Mesendoderm (in vitro differentiated cells): ENCODE measurements at regions not wholly inside any gene's neighbourhood (a gene's known extent, or its start where the extent isn't known, plus 50 kb on each side); places are given as distances from the start of the nearest gene placed in this dataset.
A peak's percentile ranks its signal among the peaks of the same experiment; 100 is the strongest.

Source experiments
- DNase-seq: peaks from one replicate; pipeline ENCODE4 v3.0.0; 2013
- H2AK5ac ChIP-seq: 2 replicates; pipeline ENCODE4 v1.6.1; 2013; ENCODE audit warnings: low read length, inconsistent platforms
- H2BK120ac ChIP-seq: 2 replicates; pipeline ENCODE4 v1.6.1; 2013; ENCODE audit warnings: low read depth, mild to moderate bottlenecking, low read length, moderate library complexity, mixed read lengths
- H2BK15ac ChIP-seq: replicated peaks from 2 replicates; pipeline ENCODE4 v1.6.1; 2013; ENCODE audit warnings: low read depth, mild to moderate bottlenecking, moderate library complexity
- H2BK5ac ChIP-seq: 2 replicates; pipeline ENCODE4 v1.6.1; 2013; ENCODE audit warnings: low read length, inconsistent platforms
- H3K18ac ChIP-seq: 2 replicates; pipeline ENCODE4 v1.6.1; 2013; ENCODE audit warnings: mild to moderate bottlenecking, low read length, mixed read lengths
- H3K23ac ChIP-seq: one replicate; pipeline ENCODE4 v1.6.1; 2013; ENCODE audit warnings: low read length
- H3K27ac ChIP-seq: 2 replicates; pipeline ENCODE4 v1.5.1; 2013; ENCODE audit warnings: low read depth, mild to moderate bottlenecking, inconsistent platforms, low read length, moderate library complexity
- H3K27me3 ChIP-seq: 2 replicates; pipeline ENCODE4 v1.6.1; 2013; ENCODE audit warnings: low read length, control low read depth, mild to moderate bottlenecking, inconsistent platforms; ENCODE audit not compliant: insufficient read depth, poor library complexity
- H3K36me3 ChIP-seq: 2 replicates; pipeline ENCODE4 v1.6.1; 2013; ENCODE audit warnings: low read length, inconsistent platforms; ENCODE audit not compliant: control insufficient read depth, insufficient read depth
- H3K4ac ChIP-seq: one replicate; pipeline ENCODE4 v1.6.1; 2013; ENCODE audit warnings: low read depth, mild to moderate bottlenecking, low read length, moderate library complexity
- H3K4me1 ChIP-seq: 2 replicates; pipeline ENCODE4 v1.6.1; 2013; ENCODE audit warnings: low read depth, low read length, inconsistent platforms; ENCODE audit not compliant: control insufficient read depth
- H3K4me2 ChIP-seq: 2 replicates; pipeline ENCODE4 v1.6.1; 2013; ENCODE audit warnings: low read length
- H3K4me3 ChIP-seq: 2 replicates; pipeline ENCODE4 v1.5.1; 2013; ENCODE audit warnings: mild to moderate bottlenecking, low read length
- H3K56ac ChIP-seq: one replicate; pipeline ENCODE4 v1.6.1; 2013; ENCODE audit warnings: low read length
- H3K79me1 ChIP-seq: 2 replicates; pipeline ENCODE4 v1.6.1; 2013; ENCODE audit warnings: low read length, inconsistent platforms
- H3K79me2 ChIP-seq: 2 replicates; pipeline ENCODE4 v1.6.1; 2013; ENCODE audit warnings: mild to moderate bottlenecking, low read length; ENCODE audit not compliant: control insufficient read depth, insufficient read depth
- H3K9ac ChIP-seq: 2 replicates; pipeline ENCODE4 v1.6.1; 2013; ENCODE audit warnings: low read length, inconsistent platforms
- H4K5ac ChIP-seq: one replicate; pipeline ENCODE4 v1.6.1; 2013; ENCODE audit warnings: low read length
- H4K8ac ChIP-seq: one replicate; pipeline ENCODE4 v1.6.1; 2013; ENCODE audit warnings: low read depth, mild to moderate bottlenecking, control low read depth, low read length, moderate library complexity
- WGBS: extraction: QIAGEN DNeasy Blood & Tissue Kit; methylation state at CpG from one replicate; pipeline ENCODE4 v1.1.7; 2013; ENCODE audit warnings: low lambda C conversion rate, missing lambda C conversion rate; ENCODE audit not compliant: insufficient coverage; ENCODE audit errors: extremely low coverage; 5-methylcytosine and 5-hydroxymethylcytosine counted together

- H2AK5ac ChIP-seq, result no peak overlapping the region
- no peak overlapping the region for H4K5ac ChIP-seq
- H3K23ac ChIP-seq, result no peak overlapping the region
- no peak overlapping the region for H3K27ac ChIP-seq
- H3K56ac ChIP-seq, result no peak overlapping the region
- no peak overlapping the region for H3K4me2 ChIP-seq
- H2BK15ac ChIP-seq, result no peak overlapping the region
- H3K9ac ChIP-seq, result no peak overlapping the region
- no peaks in the 10 kb centered on the region for H3K79me2 ChIP-seq
- no peaks in the 10 kb centered on the region for H3K4me1 ChIP-seq
- DNase-seq, result no peak
- H2BK120ac ChIP-seq, result no peak overlapping the region
- H2BK5ac ChIP-seq, result no peak overlapping the region
- no peak overlapping the region for H3K18ac ChIP-seq
- no peaks in the 10 kb centered on the region for H3K79me1 ChIP-seq
- H3K4ac ChIP-seq, result no peak overlapping the region
- WGBS, result no CpG with 5 or more reads among the region's 4 CpGs
- no peak overlapping the region for H3K4me3 ChIP-seq
- H3K36me3 ChIP-seq, result no peaks in the 10 kb centered on the region
- H3K27me3 ChIP-seq, result no peaks in the 10 kb centered on the region
- no peak overlapping the region for H4K8ac ChIP-seq
Measured at GRCh38 chr2:47996808-47997207, 90.5 kb upstream of the FBXO11 start.

- no peak overlapping the region for H3K56ac ChIP-seq
- no peak overlapping the region for H2BK120ac ChIP-seq
- H2BK15ac ChIP-seq, result no peak overlapping the region
- DNase-seq, result no peak
- H2BK5ac ChIP-seq, result no peak overlapping the region
- no peaks in the 10 kb centered on the region for H3K27me3 ChIP-seq
- H4K5ac ChIP-seq, result no peak overlapping the region
- no CpG with 5 or more reads among the region's 1 CpG for WGBS
- no peak overlapping the region for H3K4me2 ChIP-seq
- H3K23ac ChIP-seq, result no peak overlapping the region
- H2AK5ac ChIP-seq, result no peak overlapping the region
- no peaks in the 10 kb centered on the region for H3K36me3 ChIP-seq
- H3K79me1 ChIP-seq, result no peaks in the 10 kb centered on the region
- H3K79me2 ChIP-seq, result no peaks in the 10 kb centered on the region
- H3K4ac ChIP-seq, result no peak overlapping the region
- H4K8ac ChIP-seq, result no peak overlapping the region
- no peak overlapping the region for H3K18ac ChIP-seq
- H3K27ac ChIP-seq, result no peak overlapping the region
- no peak overlapping the region for H3K9ac ChIP-seq
- no peaks in the 10 kb centered on the region for H3K4me1 ChIP-seq
- no peak overlapping the region for H3K4me3 ChIP-seq
Measured at GRCh38 chr2:47999512-47999911, 93.2 kb upstream of the FBXO11 start.

DNA sequence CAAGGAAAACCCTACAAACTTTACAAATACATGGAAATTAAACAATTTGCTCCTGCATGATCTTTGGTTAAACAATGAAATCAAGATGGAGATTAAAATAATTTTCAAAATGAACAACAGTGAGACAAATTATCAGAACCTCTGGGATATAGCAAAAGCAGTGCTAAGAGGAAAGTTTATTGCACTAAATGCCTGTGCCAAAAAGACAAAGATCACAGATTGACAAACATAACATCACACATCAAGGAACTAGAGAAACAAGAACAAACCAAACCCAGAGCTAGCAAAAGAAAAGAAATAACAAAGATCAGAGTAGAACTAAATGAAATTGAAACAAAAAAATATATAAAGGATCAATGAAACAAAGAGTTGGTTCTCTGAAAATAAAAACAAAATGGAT lies 95.2 kb upstream of the FBXO11 start:
- no peaks in the 10 kb centered on the region for H3K36me3 ChIP-seq
- H2BK15ac ChIP-seq, result no peak overlapping the region
- no peak overlapping the region for H3K4ac ChIP-seq
- no peak overlapping the region for H2AK5ac ChIP-seq
- no peak overlapping the region for H3K18ac ChIP-seq
- no peak overlapping the region for H3K23ac ChIP-seq
- H4K5ac ChIP-seq, result no peak overlapping the region
- H2BK120ac ChIP-seq, result no peak overlapping the region
- H3K79me1 ChIP-seq, result no peaks in the 10 kb centered on the region
- no peaks in the 10 kb centered on the region for H3K79me2 ChIP-seq
- H2BK5ac ChIP-seq, result no peak overlapping the region
- no peaks in the 10 kb centered on the region for H3K27me3 ChIP-seq
- DNase-seq, result no peak
- no peak overlapping the region for H3K9ac ChIP-seq
- H3K4me1 ChIP-seq, result no peaks in the 10 kb centered on the region
- no peak overlapping the region for H3K4me2 ChIP-seq
- no peak overlapping the region for H3K4me3 ChIP-seq
- H3K27ac ChIP-seq, result no peak overlapping the region
- H4K8ac ChIP-seq, result no peak overlapping the region
- H3K56ac ChIP-seq, result no peak overlapping the region

GRCh38 chr2:48006094-48006493 lies 99.8 kb upstream of the FBXO11 start:
- H3K4me2 ChIP-seq, result no peak overlapping the region
- no peak overlapping the region for H3K18ac ChIP-seq
- DNase-seq, result no peak
- H3K79me1 ChIP-seq, result no peaks in the 10 kb centered on the region
- no peak overlapping the region for H3K4ac ChIP-seq
- no peaks in the 10 kb centered on the region for H3K4me1 ChIP-seq
- H4K5ac ChIP-seq, result no peak overlapping the region
- no peak overlapping the region for H3K56ac ChIP-seq
- H3K9ac ChIP-seq, result no peak overlapping the region
- H2BK120ac ChIP-seq, result no peak overlapping the region
- no peak overlapping the region for H3K23ac ChIP-seq
- no peaks in the 10 kb centered on the region for H3K36me3 ChIP-seq
- no peaks in the 10 kb centered on the region for H3K27me3 ChIP-seq
- H2AK5ac ChIP-seq, result no peak overlapping the region
- no peak overlapping the region for H3K27ac ChIP-seq
- H2BK5ac ChIP-seq, result no peak overlapping the region
- H3K4me3 ChIP-seq, result no peak overlapping the region
- H4K8ac ChIP-seq, result no peak overlapping the region
- no peaks in the 10 kb centered on the region for H3K79me2 ChIP-seq
- H2BK15ac ChIP-seq, result no peak overlapping the region

DNA sequence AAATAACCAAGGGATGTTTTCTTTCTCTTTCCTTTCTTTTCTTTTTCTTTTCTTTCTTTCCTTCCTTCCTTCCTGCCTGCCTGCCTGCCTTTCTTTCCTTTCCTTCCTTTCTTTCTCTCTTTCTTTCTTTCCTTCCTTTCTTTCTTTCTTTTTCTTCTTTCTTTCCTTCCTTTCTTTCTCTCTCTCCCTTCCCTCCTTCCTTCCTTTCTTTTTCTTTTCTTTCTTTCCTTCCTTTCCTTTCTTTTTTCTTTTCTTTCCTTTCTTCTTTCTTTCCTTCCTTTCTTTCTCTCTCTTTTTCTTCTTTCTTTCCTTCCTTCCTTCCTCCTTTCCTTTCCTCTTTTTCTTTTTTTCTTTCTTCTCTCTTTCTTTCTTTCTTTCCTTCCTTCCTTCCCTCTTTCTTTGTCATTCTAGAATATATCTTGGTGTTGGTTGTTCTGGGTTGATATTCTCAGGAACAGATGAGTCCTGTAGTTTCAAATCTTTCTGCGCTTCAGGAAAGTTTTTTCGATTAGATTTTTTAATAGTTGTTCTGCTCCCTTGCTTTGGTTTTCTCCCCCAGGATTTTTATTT lies 101.5 kb upstream of the FBXO11 start:
- Histone ChIP-seq H3K4me1 (no peaks in the 10 kb centered on the region), H4K5ac (no peak overlapping the region), H2BK5ac (no peak overlapping the region), H2BK15ac (no peak overlapping the region), H3K27ac (no peak overlapping the region), H2BK120ac (no peak overlapping the region), H3K36me3 (no peaks in the 10 kb centered on the region), H3K56ac (no peak overlapping the region), H3K79me1 (no peaks in the 10 kb centered on the region), H3K4ac (no peak overlapping the region), H3K27me3 (no peaks in the 10 kb centered on the region), H3K4me3 (no peak overlapping the region), H3K23ac (peak overlapping the region; percentile 18), H3K79me2 (no peaks in the 10 kb centered on the region), H4K8ac (no peak overlapping the region), H3K18ac (no peak overlapping the region), H3K9ac (no peak overlapping the region), H2AK5ac (no peak overlapping the region), H3K4me2 (no peak overlapping the region)
- DNase-seq, result no peak
- no CpG with 5 or more reads among the region's 2 CpGs for WGBS

DNA sequence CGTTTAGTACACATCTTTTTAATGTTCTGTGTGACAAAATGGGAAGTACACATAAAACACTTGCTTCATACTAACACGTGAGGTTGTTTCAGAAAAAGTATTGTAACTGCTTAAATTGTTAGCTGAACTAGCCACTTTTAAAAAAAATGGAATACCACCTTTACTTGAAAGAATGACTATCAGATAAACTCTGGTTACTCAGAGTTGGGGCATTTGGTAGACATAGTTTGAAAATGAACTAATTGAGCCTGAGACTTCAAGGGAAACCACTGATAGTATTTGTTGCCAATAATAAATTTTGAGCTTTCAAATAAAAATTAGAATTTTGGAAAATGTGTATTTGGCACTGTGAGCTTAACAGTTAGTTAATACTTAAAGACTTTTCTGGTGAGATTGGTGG lies 103.0 kb upstream of the FBXO11 start:
- peak; percentile 9 for DNase-seq
- no peak overlapping the region for H3K4ac ChIP-seq
- H2BK5ac ChIP-seq, result no peak overlapping the region
- no peak overlapping the region for H3K23ac ChIP-seq
- H3K27ac ChIP-seq, result no peak overlapping the region
- H3K79me1 ChIP-seq, result no peaks in the 10 kb centered on the region
- H4K5ac ChIP-seq, result no peak overlapping the region
- no peak overlapping the region for H3K4me2 ChIP-seq
- no peaks in the 10 kb centered on the region for H3K4me1 ChIP-seq
- H2BK120ac ChIP-seq, result no peak overlapping the region
- no peak overlapping the region for H3K9ac ChIP-seq
- H4K8ac ChIP-seq, result no peak overlapping the region
- H3K4me3 ChIP-seq, result no peak overlapping the region
- no peak overlapping the region for H3K56ac ChIP-seq
- H3K18ac ChIP-seq, result no peak overlapping the region
- H2BK15ac ChIP-seq, result no peak overlapping the region
- no peaks in the 10 kb centered on the region for H3K36me3 ChIP-seq
- H3K79me2 ChIP-seq, result no peaks in the 10 kb centered on the region
- no peaks in the 10 kb centered on the region for H3K27me3 ChIP-seq
- WGBS, result no CpG with 5 or more reads among the region's 2 CpGs
- no peak overlapping the region for H2AK5ac ChIP-seq
